HG02610 (cell line): ENCODE measurements at regions not wholly inside any gene's neighbourhood (a gene's known extent, or its start where the extent isn't known, plus 50 kb on each side); places are given as distances from the start of the nearest gene placed in this dataset.

Experiments
- ATAC-seq: cut with Tn5 transposase; IDR thresholded peaks from one replicate; pipeline ENCODE4 v1.9.1; 2021; ENCODE audit warnings: mild to moderate bottlenecking, moderate library complexity; ENCODE audit not compliant: unreplicated experiment

- no peak for ATAC-seq
These were observed 57.7 kb upstream of the PTPRT start for GRCh38 chr20:43247361-43247760.

DNA sequence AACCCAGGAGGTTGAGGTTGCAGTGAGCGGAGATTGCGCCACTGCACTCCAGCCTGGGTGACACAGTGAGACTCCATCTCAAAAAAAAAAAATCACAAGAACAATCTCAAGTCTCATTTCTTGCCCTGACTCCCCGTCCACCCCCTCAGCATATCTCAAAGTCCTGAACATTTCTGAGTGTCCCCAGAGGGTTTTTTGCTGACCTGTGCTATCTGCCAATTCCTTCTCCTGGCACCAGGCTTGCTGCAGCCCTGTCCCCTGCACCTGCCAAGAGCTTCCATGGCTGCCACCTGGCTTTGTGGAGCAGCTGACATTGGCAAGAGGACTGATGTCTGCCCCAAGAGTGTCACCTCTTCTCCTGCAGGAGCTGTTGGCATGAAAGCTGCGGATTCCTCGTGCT lies 54.9 kb upstream of the PTPRT start:
- no peak for ATAC-seq

DNA sequence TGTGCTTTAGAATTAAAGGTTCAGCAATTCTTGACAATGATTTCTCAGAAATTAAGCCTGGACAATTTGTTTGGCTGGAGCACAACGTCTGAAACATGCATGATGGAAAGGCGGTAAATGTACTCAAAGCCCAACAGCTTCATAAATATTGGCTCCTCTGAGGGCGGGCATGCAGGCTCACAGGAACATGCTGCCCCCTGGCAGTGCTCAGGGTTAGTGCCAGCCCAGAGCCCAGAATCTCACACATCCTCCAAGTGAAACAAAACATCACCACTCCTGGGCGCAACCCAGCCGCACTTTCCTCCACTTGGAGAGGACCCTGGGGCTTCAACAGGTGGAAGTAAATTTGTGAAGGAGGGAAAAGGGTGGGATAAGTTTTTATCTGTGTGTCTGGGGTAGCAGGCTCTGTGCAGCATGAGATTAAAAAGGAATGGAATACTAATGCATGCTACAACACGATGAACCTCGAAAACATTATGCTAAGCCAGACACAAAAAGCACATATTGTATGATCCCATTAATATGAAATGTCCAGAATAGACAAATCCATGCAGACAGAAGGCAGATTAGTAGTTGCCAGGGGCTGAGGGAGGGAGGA lies 54.1 kb upstream of the PTPRT start:
- no peak for ATAC-seq

DNA sequence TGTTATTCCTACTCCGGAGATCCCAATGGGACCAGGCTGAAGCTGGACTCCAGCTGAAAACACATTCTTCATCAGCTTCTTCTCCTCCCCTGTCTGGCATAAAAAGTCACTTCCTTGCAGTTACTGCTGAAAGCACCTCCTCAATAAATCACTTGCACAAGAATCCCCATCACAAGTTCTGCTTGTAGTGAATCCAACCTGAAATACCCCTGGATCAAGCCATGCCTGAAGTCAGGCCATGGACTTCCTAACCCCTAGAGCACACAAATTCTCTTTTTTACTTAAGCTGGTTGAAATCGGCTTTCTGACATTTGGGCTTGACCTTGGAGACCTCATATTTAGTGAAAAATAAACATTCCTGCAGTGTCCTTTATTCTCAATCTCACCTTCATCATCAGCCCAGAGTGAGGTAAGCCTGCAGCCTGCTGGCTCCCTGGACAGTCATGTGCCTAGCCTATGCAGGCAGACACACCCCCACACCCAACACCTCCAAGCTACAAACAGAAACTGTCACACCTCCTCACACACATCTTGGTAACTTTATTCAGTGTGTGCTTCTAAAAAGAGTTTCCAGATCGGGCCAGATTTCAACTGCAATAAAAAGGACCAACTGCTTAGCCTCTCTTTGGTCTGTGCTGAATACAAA lies 51.5 kb upstream of the PTPRT start:
- ATAC-seq, result no peak
